ENCODE measurements at regions not wholly inside any gene's neighbourhood (a gene's known extent, or its start where the extent isn't known, plus 50 kb on each side); places are given as distances from the start of the nearest gene placed in this dataset.

GRCh38 chr14:89625731-89626232 lies 208.7 kb upstream of the FOXN3 start:
- TF ChIP-seq CTCF (IDR thresholded peaks at IDR 0.05) (no peak), EZH2 (IDR thresholded peaks at IDR 0.05; ENCODE audit: borderline replicate concordance, insufficient read depth, low read depth, low read length, poor library complexity, severe bottlenecking) (no peak)
- no peaks in the 10 kb centered on the region for H3K27me3 Mint-ChIP-seq
- H3K4me1 Mint-ChIP-seq = peaks cover 34% of the 10 kb centered on the region
- H3K9me3 Mint-ChIP-seq (ENCODE audit: insufficient read depth) = peaks cover 3% of the 10 kb centered on the region
- peak overlapping the region; percentile 43 for H3K27ac Mint-ChIP-seq
- Histone ChIP-seq H4K20me1 (ENCODE audit: control insufficient read depth, insufficient read depth, low read length, poor library complexity, severe bottlenecking) (no peaks in the 10 kb centered on the region), H3K27me3 (replicated peaks in 1 of 4; ENCODE audit: control extremely low read depth in 1 of 4, control insufficient read depth in 3 of 4, insufficient read depth in 4 of 4, low read length in 3 of 4) (no peaks in the 10 kb centered on the region), H3K9ac (ENCODE audit: low read length) (no peak overlapping the region), H2AFZ (ENCODE audit: insufficient read depth, low read depth, low read length, poor library complexity, severe bottlenecking) (no peak overlapping the region), H3K4me2 (replicated peaks; ENCODE audit: low read depth, low read length, poor library complexity, severe bottlenecking) (peak overlapping the region; percentile 32), H3K9me3 (ENCODE audit: control extremely low read depth in 1 of 3, control insufficient read depth in 2 of 3, insufficient read depth in 1 of 3, low read length in 2 of 3) (peaks cover 0 to 19% (median 19%) of the 10 kb centered on the region in 3 donors), H3K27ac (ENCODE audit: low read length in 2 of 2) (peak overlapping the region; percentile 43 to 63), H3K36me3 (replicated peaks in 1 of 2; ENCODE audit: control extremely low read depth in 1 of 2, control insufficient read depth in 1 of 2, extremely low read depth in 1 of 2, insufficient read depth in 2 of 2, low read length in 1 of 2) (no peaks in the 10 kb centered on the region), H3K4me3 (ENCODE audit: control extremely low read depth in 1 of 5, extremely low read depth in 1 of 5, insufficient read depth in 1 of 5, low read depth in 2 of 5, low read length in 4 of 5) (peak overlapping the region in 1 of 5 experiments; percentile 21), H3K79me2 (ENCODE audit: control insufficient read depth, insufficient read depth, low read length) (no peaks in the 10 kb centered on the region), H3K4me1 (ENCODE audit: control insufficient read depth in 2 of 2, insufficient read depth in 2 of 2, low read length in 2 of 2) (peaks cover 15 to 20% of the 10 kb centered on the region in 2 donors)
- ATAC-seq (ENCODE audit: low read depth) (no peak), DNase-seq (no peak)
- ChIA-PET CTCF (no interaction called here), POLR2A (no interaction called here)
- no peak overlapping the region for H3K4me3 Mint-ChIP-seq
- WGBS (ENCODE audit: insufficient coverage) = 100% methylated on average over 3 of the region's 9 CpGs
- intact Hi-C loops (cut with micrococcal nuclease) = loop anchor here (10.0 kb wide), 1 partner anchor 59 kb away; no protein-coding TSS in a partner anchor

DNA sequence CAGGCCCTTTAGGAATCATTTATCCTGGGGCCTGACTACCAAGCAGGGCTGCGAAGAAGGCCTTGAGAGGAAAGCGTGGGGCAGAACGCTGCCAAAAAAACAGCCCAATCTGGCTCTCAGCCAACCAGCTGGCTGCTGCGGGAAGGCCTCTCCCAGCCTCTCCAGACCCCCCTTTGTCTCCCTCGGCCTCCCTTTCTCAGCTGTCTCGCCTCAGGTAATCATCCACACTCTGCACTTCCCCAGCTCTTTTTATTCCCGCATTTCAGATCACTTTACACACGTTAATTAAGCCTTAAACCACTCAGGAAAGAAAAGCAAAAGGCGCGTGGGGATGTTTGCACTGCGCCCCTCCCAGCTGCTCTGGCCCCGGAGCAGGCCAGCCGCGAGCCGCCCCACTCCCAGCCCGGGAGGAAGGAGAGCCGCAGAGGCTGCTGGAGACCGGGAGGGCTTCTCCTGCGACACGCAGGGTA lies 208.2 kb upstream of the FOXN3 start:
- 96% methylated on average over 16 of the region's 20 CpGs for WGBS (ENCODE audit: insufficient coverage)
- Histone ChIP-seq H3K9me3 (ENCODE audit: control extremely low read depth in 1 of 3, control insufficient read depth in 2 of 3, insufficient read depth in 1 of 3, low read length in 2 of 3) (peaks cover 0 to 19% (median 19%) of the 10 kb centered on the region in 3 donors), H3K27me3 (replicated peaks in 1 of 4; ENCODE audit: control extremely low read depth in 1 of 4, control insufficient read depth in 3 of 4, insufficient read depth in 4 of 4, low read length in 3 of 4) (no peaks in the 10 kb centered on the region), H3K79me2 (ENCODE audit: control insufficient read depth, insufficient read depth, low read length) (no peaks in the 10 kb centered on the region), H3K4me1 (ENCODE audit: control insufficient read depth in 2 of 2, insufficient read depth in 2 of 2, low read length in 2 of 2) (peaks cover 20 to 25% of the 10 kb centered on the region in 2 donors), H3K4me2 (replicated peaks; ENCODE audit: low read depth, low read length, poor library complexity, severe bottlenecking) (no peak overlapping the region), H3K27ac (ENCODE audit: low read length in 2 of 2) (no peak overlapping the region), H2AFZ (ENCODE audit: insufficient read depth, low read depth, low read length, poor library complexity, severe bottlenecking) (no peak overlapping the region), H4K20me1 (ENCODE audit: control insufficient read depth, insufficient read depth, low read length, poor library complexity, severe bottlenecking) (no peaks in the 10 kb centered on the region), H3K9ac (ENCODE audit: low read length) (no peak overlapping the region), H3K36me3 (replicated peaks in 1 of 2; ENCODE audit: control extremely low read depth in 1 of 2, control insufficient read depth in 1 of 2, extremely low read depth in 1 of 2, insufficient read depth in 2 of 2, low read length in 1 of 2) (no peaks in the 10 kb centered on the region), H3K4me3 (ENCODE audit: control extremely low read depth in 1 of 5, extremely low read depth in 1 of 5, insufficient read depth in 1 of 5, low read depth in 2 of 5, low read length in 4 of 5) (no peak overlapping the region)
- no peak for ATAC-seq (ENCODE audit: low read depth)
- DNase-seq = no peak
- intact Hi-C loops (cut with micrococcal nuclease) = loop anchor here (10.0 kb wide), 1 partner anchor 60 kb away; no protein-coding TSS in a partner anchor
- ChIA-PET CTCF (no interaction called here), POLR2A (no interaction called here)
- Mint-ChIP-seq H3K4me3 (no peak overlapping the region), H3K27ac (no peak overlapping the region), H3K27me3 (no peaks in the 10 kb centered on the region), H3K4me1 (peaks cover 39% of the 10 kb centered on the region), H3K9me3 (ENCODE audit: insufficient read depth) (peaks cover 3% of the 10 kb centered on the region)
- TF ChIP-seq CTCF (IDR thresholded peaks at IDR 0.05) = no peak
- TF ChIP-seq EZH2 (IDR thresholded peaks at IDR 0.05; ENCODE audit: borderline replicate concordance, insufficient read depth, low read depth, low read length, poor library complexity, severe bottlenecking) = no peak

All from B cell (primary cell).